T-helper 17 cell (primary cell): ENCODE measurements at regions not wholly inside any gene's neighbourhood (a gene's known extent, or its start where the extent isn't known, plus 50 kb on each side); places are given as distances from the start of the nearest gene placed in this dataset.
"Not testable (repeated sequence)": the region's sequence is repeated elsewhere in the genome, so short reads cannot be mapped to it uniquely, and the experiment has no call there.

Experiments
- ATAC-seq: fragments of 150-1000 bp; cut with Tn5 transposase; 2 replicates; pipeline ENCODE4 v1.10.0; 2021; ENCODE audit warnings: mild to moderate bottlenecking, moderate library complexity
- DNase-seq, 3 donors: peaks; one replicate each; pipeline versions ENCODE4 v3.0.0 to v3.0.0-alpha.2; 2020 to 2021
- H3K9me3 ChIP-seq: one replicate; pipeline ENCODE4 v1.7.0; 2013; ENCODE audit warnings: low read length, mild to moderate bottlenecking; ENCODE audit not compliant: control insufficient read depth, poor library complexity, severe bottlenecking
- H3K27ac Mint-ChIP-seq: one replicate; pipeline ENCODE4 v1.8.0; 2022; ENCODE audit warnings: mild to moderate bottlenecking, moderate library complexity, mixed read lengths
- H3K27me3 Mint-ChIP-seq: one replicate; pipeline ENCODE4 v1.8.0; 2022; ENCODE audit warnings: mixed read lengths
- H3K36me3 Mint-ChIP-seq: one replicate; pipeline ENCODE4 v1.8.0; 2022; ENCODE audit warnings: low read depth, mixed read lengths
- H3K4me1 Mint-ChIP-seq: one replicate; pipeline ENCODE4 v1.8.0; 2022; ENCODE audit warnings: mild to moderate bottlenecking, mixed read lengths
- H3K4me3 Mint-ChIP-seq: one replicate; pipeline ENCODE4 v1.8.0; 2022; ENCODE audit warnings: mild to moderate bottlenecking, moderate library complexity, mixed read lengths

GRCh38 chr6:135622081-135622480, 124.5 kb upstream of the AHI1 start:
- ATAC-seq, result no peak
- H3K27me3 Mint-ChIP-seq, result peaks cover 12% of the 10 kb centered on the region
- H3K36me3 Mint-ChIP-seq, result peaks cover 3% of the 10 kb centered on the region
- peaks cover 2% of the 10 kb centered on the region for H3K4me1 Mint-ChIP-seq
- no peak overlapping the region for H3K27ac Mint-ChIP-seq
- no peak for DNase-seq
- H3K9me3 ChIP-seq, result no peaks in the 10 kb centered on the region
- H3K4me3 Mint-ChIP-seq, result no peak overlapping the region

GRCh38 chr6:135623979-135624378, 126.4 kb upstream of the AHI1 start:
- H3K4me3 Mint-ChIP-seq, result no peak overlapping the region
- ATAC-seq (no peak), DNase-seq (no peak)
- peaks cover 3% of the 10 kb centered on the region for H3K36me3 Mint-ChIP-seq
- H3K9me3 ChIP-seq, result no peaks in the 10 kb centered on the region
- H3K27me3 Mint-ChIP-seq, result peaks cover 14% of the 10 kb centered on the region
- H3K4me1 Mint-ChIP-seq, result peaks cover 2% of the 10 kb centered on the region
- H3K27ac Mint-ChIP-seq, result no peak overlapping the region

- Mint-ChIP-seq H3K27ac (no peak overlapping the region), H3K36me3 (peaks cover 3% of the 10 kb centered on the region), H3K27me3 (peaks cover 21% of the 10 kb centered on the region), H3K4me1 (peaks cover 4% of the 10 kb centered on the region), H3K4me3 (no peak overlapping the region)
- no peak for DNase-seq
- H3K9me3 ChIP-seq, result no peaks in the 10 kb centered on the region
- no peak for ATAC-seq
These were observed 127.1 kb upstream of the AHI1 start for GRCh38 chr6:135624402-135625295.

- ATAC-seq, H3K27ac Mint-ChIP-seq, H3K4me3 Mint-ChIP-seq, DNase-seq, H3K36me3 Mint-ChIP-seq, H3K4me1 Mint-ChIP-seq, H3K9me3 ChIP-seq: not testable (repeated sequence)
- peaks cover 26% of the 10 kb centered on the region for H3K27me3 Mint-ChIP-seq
These were observed 128.5 kb upstream of the AHI1 start for GRCh38 chr6:135626001-135626400.

GRCh38 chr6:135627092-135627715, 129.7 kb upstream of the AHI1 start:
- Mint-ChIP-seq H3K4me3 (no peak overlapping the region), H3K4me1 (peaks cover 4% of the 10 kb centered on the region), H3K27ac (no peak overlapping the region), H3K27me3 (peaks cover 30% of the 10 kb centered on the region), H3K36me3 (peaks cover 1% of the 10 kb centered on the region)
- ATAC-seq, result no peak
- H3K9me3 ChIP-seq, result no peaks in the 10 kb centered on the region
- DNase-seq, result no peak

GRCh38 chr6:135630789-135631376, 133.3 kb upstream of the AHI1 start:
- Mint-ChIP-seq H3K4me3 (no peak overlapping the region), H3K27ac (no peak overlapping the region), H3K4me1 (peaks cover 3% of the 10 kb centered on the region), H3K27me3 (peaks cover 21% of the 10 kb centered on the region), H3K36me3 (no peaks in the 10 kb centered on the region)
- no peak for ATAC-seq
- H3K9me3 ChIP-seq, result no peaks in the 10 kb centered on the region
- DNase-seq, result no peak

- Mint-ChIP-seq H3K4me3 (no peak overlapping the region), H3K27ac (no peak overlapping the region), H3K27me3 (peaks cover 21% of the 10 kb centered on the region), H3K4me1 (peaks cover 3% of the 10 kb centered on the region), H3K36me3 (no peaks in the 10 kb centered on the region)
- H3K9me3 ChIP-seq, result no peaks in the 10 kb centered on the region
- DNase-seq (no peak), ATAC-seq (no peak)
These were observed 134.3 kb upstream of the AHI1 start for GRCh38 chr6:135631821-135632220.

GRCh38 chr6:135633573-135633972, 136.0 kb upstream of the AHI1 start:
- Mint-ChIP-seq H3K4me1 (peaks cover 3% of the 10 kb centered on the region), H3K36me3 (no peaks in the 10 kb centered on the region), H3K27me3 (peaks cover 21% of the 10 kb centered on the region), H3K4me3 (no peak overlapping the region), H3K27ac (no peak overlapping the region)
- DNase-seq (no peak), ATAC-seq (no peak)
- H3K9me3 ChIP-seq, result no peaks in the 10 kb centered on the region

GRCh38 chr6:135637701-135638100, 140.2 kb upstream of the AHI1 start:
- Mint-ChIP-seq H3K36me3 (peaks cover 8% of the 10 kb centered on the region), H3K4me3 (no peak overlapping the region), H3K4me1 (no peaks in the 10 kb centered on the region), H3K27me3 (peaks cover 12% of the 10 kb centered on the region), H3K27ac (no peak overlapping the region)
- ATAC-seq, result no peak
- DNase-seq, result no peak
- H3K9me3 ChIP-seq, result no peaks in the 10 kb centered on the region

- Mint-ChIP-seq H3K36me3 (peaks cover 8% of the 10 kb centered on the region), H3K27ac (no peak overlapping the region), H3K4me3 (no peak overlapping the region), H3K27me3 (peaks cover 12% of the 10 kb centered on the region), H3K4me1 (no peaks in the 10 kb centered on the region)
- ATAC-seq, result no peak
- no peaks in the 10 kb centered on the region for H3K9me3 ChIP-seq
- DNase-seq, result no peak
These were observed 140.6 kb upstream of the AHI1 start for GRCh38 chr6:135638108-135638507.

- Mint-ChIP-seq H3K4me3 (no peak overlapping the region), H3K27me3 (peaks cover 12% of the 10 kb centered on the region), H3K27ac (no peak overlapping the region), H3K36me3 (peaks cover 8% of the 10 kb centered on the region), H3K4me1 (no peaks in the 10 kb centered on the region)
- no peak for DNase-seq
- ATAC-seq, result no peak
- no peaks in the 10 kb centered on the region for H3K9me3 ChIP-seq
These were observed 142.5 kb upstream of the AHI1 start for GRCh38 chr6:135640048-135640447.

GRCh38 chr6:135640449-135641111, 143.0 kb upstream of the AHI1 start:
- no peak overlapping the region for H3K4me3 Mint-ChIP-seq
- peaks cover 12% of the 10 kb centered on the region for H3K27me3 Mint-ChIP-seq
- no peaks in the 10 kb centered on the region for H3K9me3 ChIP-seq
- H3K27ac Mint-ChIP-seq, result no peak overlapping the region
- no peak for DNase-seq
- no peaks in the 10 kb centered on the region for H3K4me1 Mint-ChIP-seq
- ATAC-seq, result no peak
- H3K36me3 Mint-ChIP-seq, result peaks cover 8% of the 10 kb centered on the region

GRCh38 chr6:135642912-135643311, 145.4 kb upstream of the AHI1 start:
- Mint-ChIP-seq H3K36me3 (peaks cover 8% of the 10 kb centered on the region), H3K4me3 (no peak overlapping the region), H3K27me3 (peaks cover 12% of the 10 kb centered on the region), H3K27ac (no peak overlapping the region), H3K4me1 (no peaks in the 10 kb centered on the region)
- no peaks in the 10 kb centered on the region for H3K9me3 ChIP-seq
- ATAC-seq (no peak), DNase-seq (no peak)
